ENCODE measurements at regions not wholly inside any gene's neighbourhood (a gene's known extent, or its start where the extent isn't known, plus 50 kb on each side); places are given as distances from the start of the nearest gene placed in this dataset.

- no peaks in the 10 kb centered on the region for H3K9me2 ChIP-seq (ENCODE audit: low read depth, low read length)
- no peak overlapping the region for H3K27ac ChIP-seq (ENCODE audit: low read depth, low read length, poor library complexity, severe bottlenecking)
- no peak overlapping the region for H3K4me3 ChIP-seq (ENCODE audit: low read depth, low read length, poor library complexity, severe bottlenecking)
- TF ChIP-seq CTCF (IDR thresholded peaks at IDR 0.05; ENCODE audit: low read length) (no peak), EZH2 (IDR thresholded peaks at IDR 0.05; ENCODE audit: borderline replicate concordance, low read length) (no peak)
- H3K79me2 ChIP-seq (ENCODE audit: insufficient read depth, low read length), result no peaks in the 10 kb centered on the region
- H3K9ac ChIP-seq (ENCODE audit: low read length), result no peak overlapping the region
- no peak overlapping the region for H2AFZ ChIP-seq (ENCODE audit: low read length)
- no peaks in the 10 kb centered on the region for H3K4me1 ChIP-seq (ENCODE audit: insufficient read depth, low read length, severe bottlenecking)
- H3K27me3 ChIP-seq (ENCODE audit: insufficient read depth, low read length), result no peaks in the 10 kb centered on the region
- no peaks in the 10 kb centered on the region for H3F3A ChIP-seq (ENCODE audit: insufficient read depth, low read length)
- no peaks in the 10 kb centered on the region for H3K9me3 ChIP-seq (ENCODE audit: low read length)
- H4K20me1 ChIP-seq (ENCODE audit: insufficient read depth, low read length), result no peaks in the 10 kb centered on the region
- H3K36me3 ChIP-seq (ENCODE audit: insufficient read depth, low read length), result no peaks in the 10 kb centered on the region
- no peak overlapping the region for H3K4me2 ChIP-seq (ENCODE audit: low read length)
Observed at GRCh38 chr6:21968411-21968810, 328.4 kb downstream of the PRL start.

GRCh38 chr6:21969192-21969591, 327.6 kb downstream of the PRL start:
- H3K79me2 ChIP-seq (ENCODE audit: insufficient read depth, low read length), result no peaks in the 10 kb centered on the region
- no peaks in the 10 kb centered on the region for H3K9me2 ChIP-seq (ENCODE audit: low read depth, low read length)
- H3K4me3 ChIP-seq (ENCODE audit: low read depth, low read length, poor library complexity, severe bottlenecking), result no peak overlapping the region
- H4K20me1 ChIP-seq (ENCODE audit: insufficient read depth, low read length), result no peaks in the 10 kb centered on the region
- H3K4me1 ChIP-seq (ENCODE audit: insufficient read depth, low read length, severe bottlenecking), result no peaks in the 10 kb centered on the region
- H3K36me3 ChIP-seq (ENCODE audit: insufficient read depth, low read length), result no peaks in the 10 kb centered on the region
- no peaks in the 10 kb centered on the region for H3K9me3 ChIP-seq (ENCODE audit: low read length)
- H3K9ac ChIP-seq (ENCODE audit: low read length), result no peak overlapping the region
- no peak overlapping the region for H3K4me2 ChIP-seq (ENCODE audit: low read length)
- no peak for TF ChIP-seq CTCF (IDR thresholded peaks at IDR 0.05; ENCODE audit: low read length)
- no peak for TF ChIP-seq EZH2 (IDR thresholded peaks at IDR 0.05; ENCODE audit: borderline replicate concordance, low read length)
- no peaks in the 10 kb centered on the region for H3F3A ChIP-seq (ENCODE audit: insufficient read depth, low read length)
- H3K27ac ChIP-seq (ENCODE audit: low read depth, low read length, poor library complexity, severe bottlenecking), result no peak overlapping the region
- no peak overlapping the region for H2AFZ ChIP-seq (ENCODE audit: low read length)
- no peaks in the 10 kb centered on the region for H3K27me3 ChIP-seq (ENCODE audit: insufficient read depth, low read length)

GRCh38 chr6:21970569-21971300, 326.1 kb downstream of the PRL start:
- Histone ChIP-seq H3K4me3 (ENCODE audit: low read depth, low read length, poor library complexity, severe bottlenecking) (no peak overlapping the region), H3K9me3 (ENCODE audit: low read length) (no peaks in the 10 kb centered on the region), H3K9me2 (ENCODE audit: low read depth, low read length) (no peaks in the 10 kb centered on the region), H3K79me2 (ENCODE audit: insufficient read depth, low read length) (no peaks in the 10 kb centered on the region), H3K36me3 (ENCODE audit: insufficient read depth, low read length) (no peaks in the 10 kb centered on the region; the same call in 1 of the 2 replicates), H2AFZ (ENCODE audit: low read length) (no peak overlapping the region), H4K20me1 (ENCODE audit: insufficient read depth, low read length) (no peaks in the 10 kb centered on the region), H3K9ac (ENCODE audit: low read length) (no peak overlapping the region), H3K4me1 (ENCODE audit: insufficient read depth, low read length, severe bottlenecking) (no peaks in the 10 kb centered on the region), H3K27me3 (ENCODE audit: insufficient read depth, low read length) (no peaks in the 10 kb centered on the region), H3F3A (ENCODE audit: insufficient read depth, low read length) (no peaks in the 10 kb centered on the region), H3K27ac (ENCODE audit: low read depth, low read length, poor library complexity, severe bottlenecking) (no peak overlapping the region), H3K4me2 (ENCODE audit: low read length) (no peak overlapping the region)
- no peak for TF ChIP-seq EZH2 (IDR thresholded peaks at IDR 0.05; ENCODE audit: borderline replicate concordance, low read length)

- H3K9me2 ChIP-seq (ENCODE audit: low read depth, low read length), result no peaks in the 10 kb centered on the region
- no peaks in the 10 kb centered on the region for H3K27me3 ChIP-seq (ENCODE audit: insufficient read depth, low read length)
- H3K27ac ChIP-seq (ENCODE audit: low read depth, low read length, poor library complexity, severe bottlenecking), result no peak overlapping the region
- H3K4me2 ChIP-seq (ENCODE audit: low read length), result no peak overlapping the region
- H4K20me1 ChIP-seq (ENCODE audit: insufficient read depth, low read length), result no peaks in the 10 kb centered on the region
- H3K36me3 ChIP-seq (ENCODE audit: insufficient read depth, low read length), result no peaks in the 10 kb centered on the region; the same call in 1 of the 2 replicates
- no peaks in the 10 kb centered on the region for H3K4me1 ChIP-seq (ENCODE audit: insufficient read depth, low read length, severe bottlenecking)
- TF ChIP-seq EZH2 (IDR thresholded peaks at IDR 0.05; ENCODE audit: borderline replicate concordance, low read length) (no peak), CTCF (IDR thresholded peaks at IDR 0.05; ENCODE audit: low read length) (no peak)
- H2AFZ ChIP-seq (ENCODE audit: low read length), result no peak overlapping the region
- no peak overlapping the region for H3K4me3 ChIP-seq (ENCODE audit: low read depth, low read length, poor library complexity, severe bottlenecking)
- no peaks in the 10 kb centered on the region for H3K9me3 ChIP-seq (ENCODE audit: low read length)
- no peak overlapping the region for H3K9ac ChIP-seq (ENCODE audit: low read length)
- H3F3A ChIP-seq (ENCODE audit: insufficient read depth, low read length), result no peaks in the 10 kb centered on the region
- H3K79me2 ChIP-seq (ENCODE audit: insufficient read depth, low read length), result no peaks in the 10 kb centered on the region
Observed at GRCh38 chr6:21971541-21971940, 325.3 kb downstream of the PRL start.

Data from OCI-LY1 (cell line).